Suppressor macrophage treated with lipopolysaccharide for 4 hours (primary cell): ENCODE measurements at regions not wholly inside any gene's neighbourhood (a gene's known extent, or its start where the extent isn't known, plus 50 kb on each side); places are given as distances from the start of the nearest gene placed in this dataset.

Source experiments
- DNase-seq: peaks from one replicate; pipeline ENCODE4 v3.0.0-alpha.2; 2020

- no peak for DNase-seq
Observed at GRCh38 chr13:78325585-78325984, 277.8 kb downstream of the POU4F1 start.

GRCh38 chr13:78323848-78324247 lies 279.5 kb downstream of the POU4F1 start:
- no peak for DNase-seq

GRCh38 chr13:78323040-78323439 lies 280.3 kb downstream of the POU4F1 start:
- DNase-seq, result no peak

- no peak for DNase-seq
Observed at GRCh38 chr13:78319101-78319627, 284.2 kb downstream of the POU4F1 start.

- peak; percentile 9 for DNase-seq
Observed at GRCh38 chr13:78317030-78317429, 286.3 kb downstream of the POU4F1 start.

- no peak for DNase-seq
Observed at GRCh38 chr13:78309497-78310180, 293.7 kb downstream of the POU4F1 start.

- DNase-seq, result no peak
Observed at GRCh38 chr13:78306519-78307206, 296.7 kb downstream of the POU4F1 start.

GRCh38 chr13:78305171-78305570 lies 298.2 kb downstream of the POU4F1 start:
- DNase-seq, result no peak

GRCh38 chr13:78299832-78300623 lies 303.3 kb downstream of the POU4F1 start:
- no peak for DNase-seq

GRCh38 chr13:78298657-78299056 lies 304.7 kb downstream of the POU4F1 start:
- DNase-seq, result no peak

GRCh38 chr13:78286748-78287147 lies 316.6 kb downstream of the POU4F1 start:
- no peak for DNase-seq

- no peak for DNase-seq
Observed at GRCh38 chr13:78265098-78265497, 338.3 kb downstream of the POU4F1 start.

- DNase-seq, result no peak
Observed at GRCh38 chr13:78258304-78258703, 339.7 kb upstream of the EDNRB start.

GRCh38 chr13:78256484-78256883 lies 337.9 kb upstream of the EDNRB start:
- no peak for DNase-seq

GRCh38 chr13:78254113-78254512 lies 335.5 kb upstream of the EDNRB start:
- DNase-seq, result no peak

- DNase-seq, result no peak
Observed at GRCh38 chr13:78247362-78247761, 328.7 kb upstream of the EDNRB start.

GRCh38 chr13:78241278-78241919 lies 322.8 kb upstream of the EDNRB start:
- peak; percentile 52 for DNase-seq

GRCh38 chr13:78239714-78240113 lies 321.1 kb upstream of the EDNRB start:
- no peak for DNase-seq

GRCh38 chr13:78238911-78239310 lies 320.3 kb upstream of the EDNRB start:
- no peak for DNase-seq

GRCh38 chr13:78228940-78229339 lies 310.3 kb upstream of the EDNRB start:
- DNase-seq, result no peak

- no peak for DNase-seq
Observed at GRCh38 chr13:78228211-78228610, 309.6 kb upstream of the EDNRB start.

- no peak for DNase-seq
Observed at GRCh38 chr13:78227709-78228108, 309.1 kb upstream of the EDNRB start.

GRCh38 chr13:78215458-78216108 lies 297.0 kb upstream of the EDNRB start:
- DNase-seq, result no peak
